Lung (tissue), 11 donors: ENCODE measurements at regions not wholly inside any gene's neighbourhood (a gene's known extent, or its start where the extent isn't known, plus 50 kb on each side); places are given as distances from the start of the nearest gene placed in this dataset.

Experiments used
- ATAC-seq: fragments of 200-7000 bp; cut with Tn5 transposase; one replicate; pipeline ENCODE4 v1.9.1; 2020; ENCODE audit warnings: moderate number of reproducible peaks; ENCODE audit not compliant: insufficient read depth, low FRiP score
- DNase-seq, 3 donors: peaks; one replicate each; pipeline ENCODE4 v3.0.0-alpha.2; 2013 to 2017
- H3K27ac ChIP-seq, 2 donors: one replicate each; pipeline ENCODE4 v1.5.1; 2013; ENCODE audit warnings: mild to moderate bottlenecking in 2 of 2, moderate library complexity in 2 of 2, control low read depth in 1 of 2, inconsistent platforms in 1 of 2, low read depth in 1 of 2, low read length in 1 of 2
- H3K27me3 ChIP-seq, 3 donors: one replicate each; pipeline ENCODE4 v1.5.1; 2013; ENCODE audit warnings: low read length in 2 of 3; ENCODE audit not compliant: control insufficient read depth in 3 of 3, insufficient read depth in 3 of 3
- H3K36me3 ChIP-seq, 4 donors: one replicate each; pipeline ENCODE4 v1.5.1; 2013; ENCODE audit warnings: low read length in 4 of 4, mild to moderate bottlenecking in 1 of 4, moderate library complexity in 1 of 4; ENCODE audit not compliant: control insufficient read depth in 4 of 4, insufficient read depth in 4 of 4
- H3K4me1 ChIP-seq, 5 donors: one replicate each; pipeline ENCODE4 v1.5.1; 2013; ENCODE audit warnings: low read length in 5 of 5, mild to moderate bottlenecking in 2 of 5, moderate library complexity in 1 of 5; ENCODE audit not compliant: control insufficient read depth in 5 of 5, insufficient read depth in 5 of 5
- H3K4me3 ChIP-seq: one replicate; pipeline ENCODE4 v1.5.1; 2013; ENCODE audit warnings: mild to moderate bottlenecking, control low read depth, moderate library complexity
- H3K9ac ChIP-seq, 2 donors: one replicate each; pipeline ENCODE4 v1.5.1; 2013; ENCODE audit warnings: low read length in 2 of 2, control low read depth in 1 of 2; ENCODE audit not compliant: insufficient read depth in 1 of 2
- H3K9me3 ChIP-seq, 4 donors: one replicate each; pipeline ENCODE4 v1.5.1; 2013; ENCODE audit warnings: low read length in 3 of 4, mild to moderate bottlenecking in 1 of 4, moderate library complexity in 1 of 4; ENCODE audit not compliant: control insufficient read depth in 4 of 4, insufficient read depth in 3 of 4
- WGBS, 2 donors: extraction: QIAGEN DNeasy Blood & Tissue Kit; methylation state at CpG; one replicate each; pipeline ENCODE4 v1.1.7; 2013; 5-methylcytosine and 5-hydroxymethylcytosine counted together
- TF ChIP-seq, protein P1 (sequence below): IDR thresholded peaks from 2 replicates; pipeline ENCODE4 v1.5.1; 2012; ENCODE audit warnings: mild to moderate bottlenecking; ENCODE audit errors: control extremely low read depth, extremely low read depth
- donor health status: control.
- donor health status: control.
- donor health status: Bipolar disorder and iron deficiency.
- donor health status: healthy.
- donor health status: DM: yes; HTN: yes; CAD: no.

- Histone ChIP-seq H3K9ac (no peak overlapping the region), H3K27ac (no peak overlapping the region), H3K9me3 (no peaks in the 10 kb centered on the region), H3K36me3 (no peaks in the 10 kb centered on the region), H3K4me1 (no peaks in the 10 kb centered on the region), H3K4me3 (no peak overlapping the region), H3K27me3 (peaks cover 0 to 2% (median 0%) of the 10 kb centered on the region in 3 donors)
- DNase-seq (no peak), ATAC-seq (no peak)
- TF ChIP-seq, protein P1, sequence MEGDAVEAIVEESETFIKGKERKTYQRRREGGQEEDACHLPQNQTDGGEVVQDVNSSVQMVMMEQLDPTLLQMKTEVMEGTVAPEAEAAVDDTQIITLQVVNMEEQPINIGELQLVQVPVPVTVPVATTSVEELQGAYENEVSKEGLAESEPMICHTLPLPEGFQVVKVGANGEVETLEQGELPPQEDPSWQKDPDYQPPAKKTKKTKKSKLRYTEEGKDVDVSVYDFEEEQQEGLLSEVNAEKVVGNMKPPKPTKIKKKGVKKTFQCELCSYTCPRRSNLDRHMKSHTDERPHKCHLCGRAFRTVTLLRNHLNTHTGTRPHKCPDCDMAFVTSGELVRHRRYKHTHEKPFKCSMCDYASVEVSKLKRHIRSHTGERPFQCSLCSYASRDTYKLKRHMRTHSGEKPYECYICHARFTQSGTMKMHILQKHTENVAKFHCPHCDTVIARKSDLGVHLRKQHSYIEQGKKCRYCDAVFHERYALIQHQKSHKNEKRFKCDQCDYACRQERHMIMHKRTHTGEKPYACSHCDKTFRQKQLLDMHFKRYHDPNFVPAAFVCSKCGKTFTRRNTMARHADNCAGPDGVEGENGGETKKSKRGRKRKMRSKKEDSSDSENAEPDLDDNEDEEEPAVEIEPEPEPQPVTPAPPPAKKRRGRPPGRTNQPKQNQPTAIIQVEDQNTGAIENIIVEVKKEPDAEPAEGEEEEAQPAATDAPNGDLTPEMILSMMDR, result no peak
- WGBS, 2 donors, result 72 to 74% methylated on average over 1 of the region's 1 CpG
These were observed 67.7 kb upstream of the BNC1 start for GRCh38 chr15:83352119-83352518.

GRCh38 chr15:83356501-83357399 lies 72.3 kb upstream of the BNC1 start:
- no peaks in the 10 kb centered on the region for H3K9me3 ChIP-seq
- DNase-seq, result no peak
- TF ChIP-seq, protein P1, result no peak
- no peak overlapping the region for H3K4me3 ChIP-seq
- H3K27ac ChIP-seq, result no peak overlapping the region
- ATAC-seq, result no peak
- H3K27me3 ChIP-seq, result no peaks in the 10 kb centered on the region
- 59 to 60% methylated on average over 13 of the region's 13 CpGs for WGBS, 2 donors
- H3K9ac ChIP-seq, result no peak overlapping the region
- no peaks in the 10 kb centered on the region for H3K36me3 ChIP-seq
- no peaks in the 10 kb centered on the region for H3K4me1 ChIP-seq

DNA sequence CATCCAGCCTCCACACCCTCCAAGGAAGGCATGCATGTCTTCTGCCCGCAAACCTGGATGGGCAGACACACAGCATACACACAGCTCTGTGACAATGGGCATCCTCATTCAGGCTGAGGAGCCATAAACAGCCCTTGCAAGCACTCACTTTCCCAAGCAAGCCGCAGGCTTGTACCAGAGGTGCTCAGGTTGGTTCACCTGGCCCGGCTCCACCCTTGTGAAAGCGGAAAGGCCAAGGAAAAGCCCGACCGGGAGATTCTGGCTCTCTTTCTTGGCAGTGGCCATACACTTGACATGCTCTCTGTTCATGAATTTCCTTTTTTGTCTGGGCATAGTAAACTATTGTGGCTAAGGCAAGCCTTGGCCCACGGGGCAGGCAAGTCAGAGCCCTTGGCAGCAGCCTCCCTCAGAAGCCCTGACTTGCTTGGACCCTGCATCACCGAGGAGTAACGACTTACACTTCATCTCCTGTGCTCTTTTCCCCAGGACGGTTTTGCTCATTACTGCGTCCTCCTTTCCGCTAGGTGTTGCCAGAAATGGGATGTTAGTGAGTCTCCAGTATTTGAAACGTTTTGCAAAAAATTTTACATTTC lies 74.6 kb upstream of the BNC1 start:
- H3K9ac ChIP-seq, result no peak overlapping the region
- TF ChIP-seq, protein P1, result no peak
- ATAC-seq (no peak), DNase-seq (no peak)
- no peak overlapping the region for H3K27ac ChIP-seq
- 80 to 88% methylated on average over 13 of the region's 13 CpGs for WGBS, 2 donors
- H3K9me3 ChIP-seq, result no peaks in the 10 kb centered on the region
- H3K27me3 ChIP-seq, result peaks cover 0 to 5% (median 4%) of the 10 kb centered on the region in 3 donors
- H3K4me3 ChIP-seq, result no peak overlapping the region
- no peaks in the 10 kb centered on the region for H3K36me3 ChIP-seq
- no peaks in the 10 kb centered on the region for H3K4me1 ChIP-seq
